ENCODE measurements at regions not wholly inside any gene's neighbourhood (a gene's known extent, or its start where the extent isn't known, plus 50 kb on each side); places are given as distances from the start of the nearest gene placed in this dataset.

- 100% methylated on average over 3 of the region's 8 CpGs for WGBS (ENCODE audit: insufficient coverage)
- intact Hi-C loops (cut with micrococcal nuclease), result no loop called here
- Histone ChIP-seq H3K9me3 (ENCODE audit: control extremely low read depth in 1 of 3, control insufficient read depth in 2 of 3, insufficient read depth in 1 of 3, low read length in 2 of 3) (no peaks in the 10 kb centered on the region), H3K36me3 (replicated peaks in 1 of 2; ENCODE audit: control extremely low read depth in 1 of 2, control insufficient read depth in 1 of 2, extremely low read depth in 1 of 2, insufficient read depth in 2 of 2, low read length in 1 of 2) (no peaks in the 10 kb centered on the region), H3K4me2 (replicated peaks; ENCODE audit: low read depth, low read length, poor library complexity, severe bottlenecking) (no peak overlapping the region), H3K27ac (ENCODE audit: low read length in 2 of 2) (no peak overlapping the region), H2AFZ (ENCODE audit: insufficient read depth, low read depth, low read length, poor library complexity, severe bottlenecking) (no peak overlapping the region), H3K4me3 (ENCODE audit: control extremely low read depth in 1 of 5, extremely low read depth in 1 of 5, insufficient read depth in 1 of 5, low read depth in 2 of 5, low read length in 4 of 5) (no peak overlapping the region), H3K79me2 (ENCODE audit: control insufficient read depth, insufficient read depth, low read length) (no peaks in the 10 kb centered on the region), H3K4me1 (ENCODE audit: control insufficient read depth in 2 of 2, insufficient read depth in 2 of 2, low read length in 2 of 2) (no peaks in the 10 kb centered on the region), H3K9ac (ENCODE audit: low read length) (no peak overlapping the region), H4K20me1 (ENCODE audit: control insufficient read depth, insufficient read depth, low read length, poor library complexity, severe bottlenecking) (no peaks in the 10 kb centered on the region), H3K27me3 (replicated peaks in 1 of 4; ENCODE audit: control extremely low read depth in 1 of 4, control insufficient read depth in 3 of 4, insufficient read depth in 4 of 4, low read length in 3 of 4) (no peaks in the 10 kb centered on the region)
- Mint-ChIP-seq H3K27ac (no peak overlapping the region), H3K9me3 (ENCODE audit: insufficient read depth) (no peaks in the 10 kb centered on the region), H3K27me3 (no peaks in the 10 kb centered on the region), H3K4me1 (no peaks in the 10 kb centered on the region), H3K4me3 (no peak overlapping the region)
- no peak for ATAC-seq (ENCODE audit: low read depth)
- TF ChIP-seq CTCF (IDR thresholded peaks at IDR 0.05) (no peak), EZH2 (IDR thresholded peaks at IDR 0.05; ENCODE audit: borderline replicate concordance, insufficient read depth, low read depth, low read length, poor library complexity, severe bottlenecking) (no peak)
- CTCF ChIA-PET, result interaction anchor here (0.6 kb wide), 2 partner anchors 478 to 480 kb away, joined by 3 read pairs; no protein-coding TSS in a partner anchor
- POLR2A ChIA-PET, result no interaction called here
- DNase-seq, result no peak
Observed at GRCh38 chr3:178152031-178152806, 384.0 kb upstream of the KCNMB2 start.

- no peak overlapping the region for H3K4me2 ChIP-seq (replicated peaks; ENCODE audit: low read depth, low read length, poor library complexity, severe bottlenecking)
- ATAC-seq (ENCODE audit: low read depth) (no peak), DNase-seq (no peak)
- no peaks in the 10 kb centered on the region for H3K9me3 ChIP-seq (ENCODE audit: control extremely low read depth in 1 of 3, control insufficient read depth in 2 of 3, insufficient read depth in 1 of 3, low read length in 2 of 3)
- no peaks in the 10 kb centered on the region for H3K27me3 ChIP-seq (replicated peaks in 1 of 4; ENCODE audit: control extremely low read depth in 1 of 4, control insufficient read depth in 3 of 4, insufficient read depth in 4 of 4, low read length in 3 of 4)
- TF ChIP-seq CTCF (IDR thresholded peaks at IDR 0.05) (no peak), EZH2 (IDR thresholded peaks at IDR 0.05; ENCODE audit: borderline replicate concordance, insufficient read depth, low read depth, low read length, poor library complexity, severe bottlenecking) (no peak)
- ChIA-PET CTCF (interaction anchor here (0.6 kb wide), 1 partner anchor 480 kb away, joined by 3 read pairs; no protein-coding TSS in a partner anchor), POLR2A (no interaction called here)
- Mint-ChIP-seq H3K27me3 (no peaks in the 10 kb centered on the region), H3K27ac (no peak overlapping the region), H3K4me3 (no peak overlapping the region), H3K9me3 (ENCODE audit: insufficient read depth) (no peaks in the 10 kb centered on the region), H3K4me1 (no peaks in the 10 kb centered on the region)
- no peaks in the 10 kb centered on the region for H3K36me3 ChIP-seq (replicated peaks in 1 of 2; ENCODE audit: control extremely low read depth in 1 of 2, control insufficient read depth in 1 of 2, extremely low read depth in 1 of 2, insufficient read depth in 2 of 2, low read length in 1 of 2)
- no peak overlapping the region for H2AFZ ChIP-seq (ENCODE audit: insufficient read depth, low read depth, low read length, poor library complexity, severe bottlenecking)
- intact Hi-C loops (cut with micrococcal nuclease), result no loop called here
- no peak overlapping the region for H3K27ac ChIP-seq (ENCODE audit: low read length in 2 of 2)
- H4K20me1 ChIP-seq (ENCODE audit: control insufficient read depth, insufficient read depth, low read length, poor library complexity, severe bottlenecking), result no peaks in the 10 kb centered on the region
- no peaks in the 10 kb centered on the region for H3K4me1 ChIP-seq (ENCODE audit: control insufficient read depth in 2 of 2, insufficient read depth in 2 of 2, low read length in 2 of 2)
- H3K4me3 ChIP-seq (ENCODE audit: control extremely low read depth in 1 of 5, extremely low read depth in 1 of 5, insufficient read depth in 1 of 5, low read depth in 2 of 5, low read length in 4 of 5), result no peak overlapping the region
- no peaks in the 10 kb centered on the region for H3K79me2 ChIP-seq (ENCODE audit: control insufficient read depth, insufficient read depth, low read length)
- no peak overlapping the region for H3K9ac ChIP-seq (ENCODE audit: low read length)
Observed at GRCh38 chr3:178152988-178153387, 383.2 kb upstream of the KCNMB2 start.
